ENCODE measurements at regions not wholly inside any gene's neighbourhood (a gene's known extent, or its start where the extent isn't known, plus 50 kb on each side); places are given as distances from the start of the nearest gene placed in this dataset.

DNA sequence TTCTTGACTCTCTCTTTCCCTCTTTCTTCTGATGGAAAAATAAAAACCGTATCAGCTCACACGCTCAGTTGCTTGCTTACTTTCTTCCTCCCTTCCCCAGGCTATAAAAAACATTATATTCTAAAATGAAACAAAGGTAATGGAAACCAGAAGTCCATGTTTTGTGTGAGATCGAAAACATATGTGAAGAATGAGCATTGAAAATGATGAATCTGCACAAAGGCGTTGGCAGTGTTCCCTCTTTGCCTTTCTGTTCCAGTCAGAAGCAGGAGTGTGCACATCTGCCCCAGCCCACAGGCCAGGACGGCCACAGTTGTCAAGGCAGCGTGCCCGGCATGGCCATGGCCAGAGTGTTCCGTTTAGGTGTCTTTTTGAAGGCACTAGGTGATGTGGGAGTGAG is 185.3 kb upstream of the USP24 start:
- TF ChIP-seq, protein P1, sequence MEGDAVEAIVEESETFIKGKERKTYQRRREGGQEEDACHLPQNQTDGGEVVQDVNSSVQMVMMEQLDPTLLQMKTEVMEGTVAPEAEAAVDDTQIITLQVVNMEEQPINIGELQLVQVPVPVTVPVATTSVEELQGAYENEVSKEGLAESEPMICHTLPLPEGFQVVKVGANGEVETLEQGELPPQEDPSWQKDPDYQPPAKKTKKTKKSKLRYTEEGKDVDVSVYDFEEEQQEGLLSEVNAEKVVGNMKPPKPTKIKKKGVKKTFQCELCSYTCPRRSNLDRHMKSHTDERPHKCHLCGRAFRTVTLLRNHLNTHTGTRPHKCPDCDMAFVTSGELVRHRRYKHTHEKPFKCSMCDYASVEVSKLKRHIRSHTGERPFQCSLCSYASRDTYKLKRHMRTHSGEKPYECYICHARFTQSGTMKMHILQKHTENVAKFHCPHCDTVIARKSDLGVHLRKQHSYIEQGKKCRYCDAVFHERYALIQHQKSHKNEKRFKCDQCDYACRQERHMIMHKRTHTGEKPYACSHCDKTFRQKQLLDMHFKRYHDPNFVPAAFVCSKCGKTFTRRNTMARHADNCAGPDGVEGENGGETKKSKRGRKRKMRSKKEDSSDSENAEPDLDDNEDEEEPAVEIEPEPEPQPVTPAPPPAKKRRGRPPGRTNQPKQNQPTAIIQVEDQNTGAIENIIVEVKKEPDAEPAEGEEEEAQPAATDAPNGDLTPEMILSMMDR (IDR thresholded peaks at IDR 0.05), result no peak
- no peak for TF ChIP-seq EP300 (IDR thresholded peaks at IDR 0.05)
- TF ChIP-seq POLR2A (IDR thresholded peaks at IDR 0.05), result no peak

All from ovary (tissue), 3 donors.